Endothelial cell of umbilical vein (primary cell): ENCODE measurements at regions not wholly inside any gene's neighbourhood (a gene's known extent, or its start where the extent isn't known, plus 50 kb on each side); places are given as distances from the start of the nearest gene placed in this dataset.

Experiments
- BruUV-seq: library from RNA; stranded (reverse); fragments of 400-500 nt; replicated peaks from 2 replicates; lab custom pipeline; 2021; lab: Mats Ljungman, UMichigan
- CTCF ChIA-PET: fragments of 300-600, 350-600 bp; sonication (Branson Sonifier 250); formaldehyde crosslinking; loops from one replicate; lab custom pipeline; 2021; ENCODE audit warnings: antibody characterized with exemption, inconsistent platforms; lab: Charles Lee
- POLR2A ChIA-PET: fragments of 300-600, 350-600 bp; sonication (Branson Sonifier 250); formaldehyde crosslinking; loops from one replicate; lab custom pipeline; 2021; ENCODE audit warnings: antibody characterized with exemption, inconsistent platforms; lab: Charles Lee
- DNase-seq: peaks from one replicate; pipeline ENCODE4 v3.0.0-alpha.2; 2011; ENCODE audit warnings: low read depth, low spot score
- FAIRE-seq: peaks from 2 replicates; lab custom pipeline; 2011; peaks lifted over from hg19 to GRCh38; lab: Jason Lieb, UNC
- H2AFZ ChIP-seq: 2 replicates; pipeline ENCODE4 v1.6.0; 2012; ENCODE audit warnings: low read depth, low read length, control low read depth, inconsistent platforms
- H3K27ac ChIP-seq: 2 replicates; pipeline ENCODE4 v1.5.1; 2011; ENCODE audit warnings: low read depth, mild to moderate bottlenecking, control low read depth, low read length, moderate library complexity; ENCODE audit not compliant: insufficient read depth
- H3K27me3 ChIP-seq, 2 experiments: 2 replicates each; pipeline versions ENCODE4 v1.6.0 to v1.6.1; 2011; ENCODE audit warnings: low read length in 2 of 2, mixed read lengths in 1 of 2; ENCODE audit not compliant: control insufficient read depth in 2 of 2, insufficient read depth in 2 of 2
- H3K36me3 ChIP-seq, 2 experiments: 2 replicates in 1 of 2; 3 replicates in 1 of 2; pipeline ENCODE4 v1.5.1; 2011; ENCODE audit warnings: low read length in 2 of 2, mild to moderate bottlenecking in 1 of 2, moderate library complexity in 1 of 2; ENCODE audit not compliant: control insufficient read depth in 2 of 2, insufficient read depth in 2 of 2; ENCODE audit errors: extremely low read depth in 1 of 2
- H3K4me1 ChIP-seq: 3 replicates; pipeline ENCODE4 v1.5.1; 2011; ENCODE audit warnings: mild to moderate bottlenecking, low read length; ENCODE audit not compliant: control insufficient read depth, insufficient read depth; ENCODE audit errors: extremely low read depth
- H3K4me2 ChIP-seq: 2 replicates; pipeline ENCODE4 v1.6.1; 2011; ENCODE audit warnings: low read length, control low read depth, mixed read lengths; ENCODE audit not compliant: insufficient read depth
- H3K4me3 ChIP-seq, 3 experiments: fragments of 200-600 bp in 1 of 3; sonication (generic), shearing (Covaris generic) in 1 of 3; replicated peaks in 1 of 3; 2 replicates each; pipeline ENCODE4 v1.5.1; 2011 to 2016; ENCODE audit warnings: control low read depth in 3 of 3, low read length in 3 of 3, mild to moderate bottlenecking in 2 of 3, inconsistent platforms in 1 of 3, low read depth in 1 of 3, moderate library complexity in 1 of 3; ENCODE audit not compliant: insufficient read depth in 1 of 3
- H3K79me2 ChIP-seq: 2 replicates; pipeline ENCODE4 v1.6.0; 2012; ENCODE audit warnings: low read length, inconsistent platforms; ENCODE audit not compliant: control insufficient read depth, insufficient read depth
- H3K9ac ChIP-seq: replicated peaks from 2 replicates; pipeline ENCODE3; 2011; ENCODE audit warnings: low read length, control low read depth; ENCODE audit not compliant: insufficient read depth; ENCODE audit errors: extremely low read depth
- H3K9me1 ChIP-seq: replicated peaks from 3 replicates; pipeline ENCODE4 v1.6.0; 2011; ENCODE audit warnings: mild to moderate bottlenecking, low read length; ENCODE audit not compliant: control insufficient read depth, insufficient read depth; ENCODE audit errors: extremely low read depth
- H3K9me3 ChIP-seq: replicated peaks from 2 replicates; pipeline ENCODE4 v1.5.1; 2012; ENCODE audit warnings: low read length, inconsistent platforms; ENCODE audit not compliant: control insufficient read depth, insufficient read depth
- H4K20me1 ChIP-seq: replicated peaks from 2 replicates; pipeline ENCODE3; 2011; ENCODE audit warnings: mild to moderate bottlenecking, low read length; ENCODE audit not compliant: control insufficient read depth, insufficient read depth; ENCODE audit errors: extremely low read depth
- CTCF ChIP-seq, 2 donors: IDR thresholded peaks; 1 replicate in 1 of 2; 2 replicates in 1 of 2; pipeline ENCODE4 v1.5.1; 2011; ENCODE audit warnings: low read length in 2 of 2, mild to moderate bottlenecking in 2 of 2, moderate library complexity in 2 of 2, control low read depth in 1 of 2, inconsistent platforms in 1 of 2, low read depth in 1 of 2; ENCODE audit not compliant: insufficient read depth in 1 of 2; ENCODE audit errors: extremely low read depth in 1 of 2
- EZH2 ChIP-seq: IDR thresholded peaks from 2 replicates; pipeline ENCODE4 v1.6.1; 2012; ENCODE audit warnings: borderline replicate concordance, low read depth, mild to moderate bottlenecking, moderate library complexity, low read length, inconsistent platforms; ENCODE audit not compliant: severe bottlenecking
- FOS ChIP-seq: IDR thresholded peaks from 2 replicates; pipeline ENCODE4 v1.6.1; 2011; ENCODE audit warnings: mild to moderate bottlenecking, low read length, moderate library complexity, borderline replicate concordance; ENCODE audit not compliant: insufficient read depth
- GATA2 ChIP-seq: IDR thresholded peaks from 2 replicates; pipeline ENCODE4 v1.7.0; 2011; ENCODE audit warnings: low read depth, mild to moderate bottlenecking, moderate library complexity, mixed read lengths, low read length; ENCODE audit not compliant: insufficient read length, insufficient read depth
- JUN ChIP-seq: IDR thresholded peaks from 2 replicates; pipeline ENCODE4 v1.6.1; 2011; ENCODE audit warnings: borderline replicate concordance, low read depth; ENCODE audit not compliant: insufficient read length, insufficient read depth
- MYC ChIP-seq: IDR thresholded peaks from one replicate; pipeline ENCODE4 v1.6.1; 2011; ENCODE audit warnings: mild to moderate bottlenecking, low read depth, low read length
- POLR2A ChIP-seq: IDR thresholded peaks from 2 replicates; pipeline ENCODE4 v1.6.1; 2012; ENCODE audit warnings: low read depth, mild to moderate bottlenecking, control low read depth, low read length
- POLR2AphosphoS5 ChIP-seq: IDR thresholded peaks from 2 replicates; pipeline ENCODE4 v1.6.1; 2012; ENCODE audit warnings: low read depth, mild to moderate bottlenecking, control low read depth, low read length, moderate library complexity; ENCODE audit not compliant: insufficient read depth
- dilution Hi-C: fragments of 300-500 bp; cut with MboI; formaldehyde crosslinking; loops from one replicate; pipeline ENCODE4 v1.15.0; 2019; ENCODE audit warnings: low sequenced_read_pairs; ENCODE audit not compliant: extremely low pct_ligation_motif_present
- intact Hi-C: fragments of 100-400 bp; cut with micrococcal nuclease; formaldehyde crosslinking; loops from one replicate; pipeline ENCODE4 v1.10.0; 2022
- TF ChIP-seq, protein P1 (sequence below): IDR thresholded peaks from 2 replicates; pipeline ENCODE4 v1.6.1; 2011; ENCODE audit not compliant: insufficient read depth, insufficient read length

- TF ChIP-seq POLR2A (no peak), FOS (no peak), JUN (no peak), CTCF (IDR thresholded peaks at IDR 0.05; ENCODE audit: extremely low read depth in 1 of 2, insufficient read depth in 1 of 2, low read depth in 1 of 2, low read length in 2 of 2) (no peak), POLR2AphosphoS5 (no peak)
- TF ChIP-seq, protein P1, sequence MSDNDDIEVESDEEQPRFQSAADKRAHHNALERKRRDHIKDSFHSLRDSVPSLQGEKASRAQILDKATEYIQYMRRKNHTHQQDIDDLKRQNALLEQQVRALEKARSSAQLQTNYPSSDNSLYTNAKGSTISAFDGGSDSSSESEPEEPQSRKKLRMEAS: no peak
- no peak for FAIRE-seq
- no peaks in the 10 kb centered on the region for H3K27me3 ChIP-seq
- no peaks in the 10 kb centered on the region for H3K9me3 ChIP-seq
- no peaks in the 10 kb centered on the region for H3K36me3 ChIP-seq
- no peaks in the 10 kb centered on the region for H3K9me1 ChIP-seq
- intact Hi-C loops: no loop called here
- no peaks in the 10 kb centered on the region for H4K20me1 ChIP-seq
- H3K4me1 ChIP-seq: no peaks in the 10 kb centered on the region
- H3K9ac ChIP-seq: no peak overlapping the region
- H3K4me2 ChIP-seq: no peak overlapping the region
- H3K27ac ChIP-seq: no peak overlapping the region
- CTCF ChIA-PET: no interaction called here
- no peak for DNase-seq
- POLR2A ChIA-PET: no interaction called here
- dilution Hi-C loops: no loop called here
- H3K4me3 ChIP-seq: no peak overlapping the region
- H2AFZ ChIP-seq: no peak overlapping the region
- no peaks in the 10 kb centered on the region for H3K79me2 ChIP-seq
- no TSS peak for BruUV-seq
Measured at GRCh38 chr2:153548536-153548935, 70.0 kb upstream of the RPRM start.

DNA sequence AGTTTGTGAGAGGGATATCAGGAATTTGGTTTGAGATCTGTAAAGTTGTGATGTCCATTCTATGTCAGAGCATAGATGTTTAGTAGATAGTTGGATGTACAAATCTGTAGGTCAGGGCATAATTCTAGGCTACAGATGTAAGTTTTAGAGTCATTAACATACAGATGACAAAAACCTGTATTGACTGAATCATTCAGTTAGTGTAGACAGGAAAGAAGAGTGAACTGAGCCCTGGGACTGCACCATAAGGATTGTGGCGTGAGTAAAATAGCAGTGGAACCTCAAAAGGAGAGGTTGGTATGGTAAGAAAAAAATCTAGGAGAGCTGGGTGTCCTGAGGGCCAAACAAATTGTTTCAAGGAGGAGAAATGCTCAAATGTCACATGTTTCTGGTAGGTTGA, 73.1 kb upstream of the RPRM start:
- Histone ChIP-seq H3K4me1 (no peaks in the 10 kb centered on the region), H3K79me2 (no peaks in the 10 kb centered on the region), H3K9me1 (no peaks in the 10 kb centered on the region), H3K4me3 (no peak overlapping the region), H4K20me1 (no peaks in the 10 kb centered on the region), H3K27ac (no peak overlapping the region), H2AFZ (no peak overlapping the region), H3K9me3 (no peaks in the 10 kb centered on the region), H3K9ac (no peak overlapping the region), H3K4me2 (no peak overlapping the region), H3K36me3 (no peaks in the 10 kb centered on the region), H3K27me3 (no peaks in the 10 kb centered on the region)
- dilution Hi-C loops: no loop called here
- no peak for TF ChIP-seq POLR2AphosphoS5
- TF ChIP-seq FOS: no peak
- no peak for TF ChIP-seq POLR2A
- no peak for TF ChIP-seq GATA2
- TF ChIP-seq CTCF (IDR thresholded peaks at IDR 0.05; ENCODE audit: extremely low read depth in 1 of 2, insufficient read depth in 1 of 2, low read depth in 1 of 2, low read length in 2 of 2): no peak
- no peak for TF ChIP-seq EZH2
- TF ChIP-seq, protein P1: no peak
- TF ChIP-seq JUN: no peak
- TF ChIP-seq MYC: no peak
- POLR2A ChIA-PET: no interaction called here
- no peak for FAIRE-seq
- no TSS peak for BruUV-seq
- intact Hi-C loops: no loop called here
- no peak for DNase-seq
- CTCF ChIA-PET: no interaction called here
